ENCODE measurements at regions not wholly inside any gene's neighbourhood (a gene's known extent, or its start where the extent isn't known, plus 50 kb on each side); places are given as distances from the start of the nearest gene placed in this dataset.

- TF ChIP-seq, protein P1, sequence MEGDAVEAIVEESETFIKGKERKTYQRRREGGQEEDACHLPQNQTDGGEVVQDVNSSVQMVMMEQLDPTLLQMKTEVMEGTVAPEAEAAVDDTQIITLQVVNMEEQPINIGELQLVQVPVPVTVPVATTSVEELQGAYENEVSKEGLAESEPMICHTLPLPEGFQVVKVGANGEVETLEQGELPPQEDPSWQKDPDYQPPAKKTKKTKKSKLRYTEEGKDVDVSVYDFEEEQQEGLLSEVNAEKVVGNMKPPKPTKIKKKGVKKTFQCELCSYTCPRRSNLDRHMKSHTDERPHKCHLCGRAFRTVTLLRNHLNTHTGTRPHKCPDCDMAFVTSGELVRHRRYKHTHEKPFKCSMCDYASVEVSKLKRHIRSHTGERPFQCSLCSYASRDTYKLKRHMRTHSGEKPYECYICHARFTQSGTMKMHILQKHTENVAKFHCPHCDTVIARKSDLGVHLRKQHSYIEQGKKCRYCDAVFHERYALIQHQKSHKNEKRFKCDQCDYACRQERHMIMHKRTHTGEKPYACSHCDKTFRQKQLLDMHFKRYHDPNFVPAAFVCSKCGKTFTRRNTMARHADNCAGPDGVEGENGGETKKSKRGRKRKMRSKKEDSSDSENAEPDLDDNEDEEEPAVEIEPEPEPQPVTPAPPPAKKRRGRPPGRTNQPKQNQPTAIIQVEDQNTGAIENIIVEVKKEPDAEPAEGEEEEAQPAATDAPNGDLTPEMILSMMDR (conservative IDR thresholded peaks at IDR 0.05; ENCODE audit: low read depth in 2 of 2): no peak
- TF ChIP-seq ZNF331 (CRISPR knock-in tag; IDR thresholded peaks at IDR 0.05; ENCODE audit: low read depth) (no peak), POLR2AphosphoS5 (IDR thresholded peaks at IDR 0.05; ENCODE audit: low read depth) (no peak), EZH2phosphoT487 (IDR thresholded peaks at IDR 0.05; ENCODE audit: unreplicated experiment) (no peak), CREB1 (CRISPR knock-in tag; IDR thresholded peaks at IDR 0.05; ENCODE audit: low read depth) (no peak), STAT1 (IDR thresholded peaks at IDR 0.05; ENCODE audit: unreplicated experiment) (no peak), ZNF114 (CRISPR knock-in tag; IDR thresholded peaks at IDR 0.05) (no peak), EZH2 (IDR thresholded peaks at IDR 0.05; ENCODE audit: low read depth, unreplicated experiment) (peak; percentile 63), JUNB (IDR thresholded peaks at IDR 0.05; ENCODE audit: unreplicated experiment) (no peak)
- TF ChIP-seq, protein P2, sequence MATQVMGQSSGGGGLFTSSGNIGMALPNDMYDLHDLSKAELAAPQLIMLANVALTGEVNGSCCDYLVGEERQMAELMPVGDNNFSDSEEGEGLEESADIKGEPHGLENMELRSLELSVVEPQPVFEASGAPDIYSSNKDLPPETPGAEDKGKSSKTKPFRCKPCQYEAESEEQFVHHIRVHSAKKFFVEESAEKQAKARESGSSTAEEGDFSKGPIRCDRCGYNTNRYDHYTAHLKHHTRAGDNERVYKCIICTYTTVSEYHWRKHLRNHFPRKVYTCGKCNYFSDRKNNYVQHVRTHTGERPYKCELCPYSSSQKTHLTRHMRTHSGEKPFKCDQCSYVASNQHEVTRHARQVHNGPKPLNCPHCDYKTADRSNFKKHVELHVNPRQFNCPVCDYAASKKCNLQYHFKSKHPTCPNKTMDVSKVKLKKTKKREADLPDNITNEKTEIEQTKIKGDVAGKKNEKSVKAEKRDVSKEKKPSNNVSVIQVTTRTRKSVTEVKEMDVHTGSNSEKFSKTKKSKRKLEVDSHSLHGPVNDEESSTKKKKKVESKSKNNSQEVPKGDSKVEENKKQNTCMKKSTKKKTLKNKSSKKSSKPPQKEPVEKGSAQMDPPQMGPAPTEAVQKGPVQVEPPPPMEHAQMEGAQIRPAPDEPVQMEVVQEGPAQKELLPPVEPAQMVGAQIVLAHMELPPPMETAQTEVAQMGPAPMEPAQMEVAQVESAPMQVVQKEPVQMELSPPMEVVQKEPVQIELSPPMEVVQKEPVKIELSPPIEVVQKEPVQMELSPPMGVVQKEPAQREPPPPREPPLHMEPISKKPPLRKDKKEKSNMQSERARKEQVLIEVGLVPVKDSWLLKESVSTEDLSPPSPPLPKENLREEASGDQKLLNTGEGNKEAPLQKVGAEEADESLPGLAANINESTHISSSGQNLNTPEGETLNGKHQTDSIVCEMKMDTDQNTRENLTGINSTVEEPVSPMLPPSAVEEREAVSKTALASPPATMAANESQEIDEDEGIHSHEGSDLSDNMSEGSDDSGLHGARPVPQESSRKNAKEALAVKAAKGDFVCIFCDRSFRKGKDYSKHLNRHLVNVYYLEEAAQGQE (IDR thresholded peaks at IDR 0.05; ENCODE audit: unreplicated experiment): no peak
- TF ChIP-seq, protein P3, sequence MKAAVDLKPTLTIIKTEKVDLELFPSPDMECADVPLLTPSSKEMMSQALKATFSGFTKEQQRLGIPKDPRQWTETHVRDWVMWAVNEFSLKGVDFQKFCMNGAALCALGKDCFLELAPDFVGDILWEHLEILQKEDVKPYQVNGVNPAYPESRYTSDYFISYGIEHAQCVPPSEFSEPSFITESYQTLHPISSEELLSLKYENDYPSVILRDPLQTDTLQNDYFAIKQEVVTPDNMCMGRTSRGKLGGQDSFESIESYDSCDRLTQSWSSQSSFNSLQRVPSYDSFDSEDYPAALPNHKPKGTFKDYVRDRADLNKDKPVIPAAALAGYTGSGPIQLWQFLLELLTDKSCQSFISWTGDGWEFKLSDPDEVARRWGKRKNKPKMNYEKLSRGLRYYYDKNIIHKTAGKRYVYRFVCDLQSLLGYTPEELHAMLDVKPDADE (IDR thresholded peaks at IDR 0.05): no peak
Observed at GRCh38 chr11:43579919-43580276, 100.6 kb upstream of the HSD17B12 start.

Measured in GM23338 (cell line).